Anterior cingulate cortex (tissue), 58 donors: ENCODE measurements at regions not wholly inside any gene's neighbourhood (a gene's known extent, or its start where the extent isn't known, plus 50 kb on each side); places are given as distances from the start of the nearest gene placed in this dataset.
"Not testable (repeated sequence)": the region's sequence is repeated elsewhere in the genome, so short reads cannot be mapped to it uniquely, and the experiment has no call there.

ENCODE experiments used
- DNase-seq, 58 donors: peaks; one replicate each; lab custom pipeline; 2025; lab: John Stamatoyannopoulos, UW

DNA sequence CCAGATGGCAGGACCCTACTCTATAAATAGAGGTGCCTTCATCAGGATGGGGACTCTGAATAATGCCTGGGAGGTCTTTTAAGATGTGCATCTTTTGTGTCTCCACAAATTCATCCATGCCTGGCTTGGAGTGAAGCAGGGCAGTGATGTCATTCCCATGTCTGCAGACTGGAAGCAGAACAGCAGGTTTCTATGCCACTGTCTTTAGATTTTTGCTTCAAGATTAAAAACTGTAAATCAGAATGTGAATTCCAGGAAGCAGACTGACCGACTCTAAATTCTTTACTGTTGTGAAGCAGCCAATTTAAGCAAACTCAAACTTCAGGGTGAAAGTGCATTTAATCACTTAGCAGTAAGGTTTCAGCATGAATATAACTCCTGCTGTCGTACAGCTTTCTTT lies 159.3 kb downstream of the SCG2 start:
- DNase-seq, result no peak

DNA sequence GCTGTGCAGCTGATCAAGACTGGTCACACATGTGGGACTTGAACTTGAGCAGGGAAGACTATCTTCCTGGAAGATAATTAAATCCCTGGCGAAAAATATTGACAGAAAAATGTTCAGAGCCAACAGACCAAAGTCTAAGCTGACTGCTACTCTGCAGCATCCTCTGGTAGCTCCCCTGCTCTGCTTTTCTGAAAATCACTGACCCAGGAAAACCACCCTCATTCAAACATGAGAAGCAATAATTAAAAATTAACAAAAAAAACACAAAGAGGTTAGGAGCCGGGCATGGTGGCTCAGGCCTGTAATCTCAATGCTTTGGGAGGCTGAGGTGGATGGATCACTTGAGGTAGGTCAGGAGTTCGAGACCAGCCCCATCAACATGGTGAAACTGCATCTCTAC lies 151.9 kb downstream of the SCG2 start:
- DNase-seq, result no peak

DNA sequence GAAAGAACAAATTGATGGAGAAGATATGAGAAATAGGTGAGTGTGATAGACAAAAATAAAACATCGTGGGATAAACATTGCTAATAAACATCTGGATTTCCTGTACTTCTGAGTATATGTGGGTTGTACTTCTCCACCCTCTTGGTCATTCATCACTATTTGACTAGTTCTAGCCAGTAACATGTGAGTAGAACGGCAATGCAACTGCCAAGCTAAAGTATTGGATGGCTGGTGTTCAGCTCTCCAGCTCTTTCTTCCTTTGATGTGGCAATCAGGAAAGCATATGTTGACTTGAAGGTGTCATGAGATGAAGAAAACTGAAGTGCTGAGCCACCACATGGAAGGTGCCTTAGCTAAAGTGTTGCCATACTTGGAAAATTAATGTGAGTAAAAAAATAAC lies 144.9 kb downstream of the SCG2 start:
- DNase-seq, result no peak

DNA sequence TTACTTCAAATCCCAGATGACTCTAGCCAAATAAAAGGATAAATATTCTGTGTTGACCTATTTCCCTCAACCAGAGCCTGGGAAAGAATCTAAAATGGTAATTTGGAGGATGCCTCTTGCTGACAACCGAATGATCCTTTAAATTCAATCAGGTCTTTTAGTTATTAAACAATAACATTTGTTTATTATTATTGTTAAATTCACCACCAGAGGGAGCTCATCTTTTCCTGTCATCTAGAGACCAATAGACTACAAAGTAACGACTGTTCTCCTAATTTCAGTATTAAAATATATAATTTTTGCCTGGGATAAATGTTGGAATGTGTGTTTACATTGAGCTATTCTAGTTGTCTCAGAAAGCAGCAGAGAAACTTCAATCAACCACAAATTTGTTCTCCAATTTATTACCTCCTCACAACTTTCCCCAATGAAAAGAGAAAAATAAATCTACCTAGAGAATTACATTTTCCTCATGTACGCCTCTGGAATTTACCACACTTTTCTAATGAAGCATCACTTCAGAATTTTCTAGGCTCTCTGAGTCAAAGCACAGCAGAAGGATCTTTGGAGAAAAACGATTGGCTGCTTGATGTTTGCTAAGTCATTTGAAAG lies 142.7 kb downstream of the SCG2 start:
- DNase-seq, result no peak

- DNase-seq, result no peak
Measured at GRCh38 chr2:223460209-223460608, 142.0 kb downstream of the SCG2 start.

- no peak for DNase-seq
Measured at GRCh38 chr2:223460774-223461211, 141.4 kb downstream of the SCG2 start.

- no peak for DNase-seq
Measured at GRCh38 chr2:223464071-223464470, 138.1 kb downstream of the SCG2 start.

DNA sequence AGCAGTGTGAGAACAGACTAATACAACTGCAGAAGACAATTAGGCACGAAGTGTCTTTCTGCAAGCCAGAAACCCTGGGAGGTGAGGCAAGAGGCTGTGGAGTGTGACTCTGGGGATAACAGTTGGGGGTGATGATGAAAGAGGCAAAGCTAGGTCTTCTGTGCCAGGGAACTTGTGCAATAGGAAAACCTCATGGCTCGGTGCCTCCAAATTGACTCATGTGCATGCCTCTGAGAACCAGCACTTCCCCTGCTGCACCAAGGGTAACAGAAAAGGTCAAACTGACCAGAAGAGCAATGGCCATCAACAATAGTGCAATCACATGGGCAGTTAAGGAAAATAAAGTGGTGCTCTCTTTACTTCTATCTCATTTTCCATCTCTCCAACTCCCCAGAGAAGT lies 136.4 kb downstream of the SCG2 start:
- DNase-seq, result peak in 8 of 58 donors; percentile 1 to 71 (median 14)

- no peak for DNase-seq
Measured at GRCh38 chr2:223467196-223467595, 135.0 kb downstream of the SCG2 start.

- no peak for DNase-seq
Measured at GRCh38 chr2:223469270-223470046, 132.7 kb downstream of the SCG2 start.

GRCh38 chr2:223470602-223471001 lies 131.6 kb downstream of the SCG2 start:
- DNase-seq, result no peak

GRCh38 chr2:223472771-223473170 lies 129.4 kb downstream of the SCG2 start:
- no peak for DNase-seq

DNA sequence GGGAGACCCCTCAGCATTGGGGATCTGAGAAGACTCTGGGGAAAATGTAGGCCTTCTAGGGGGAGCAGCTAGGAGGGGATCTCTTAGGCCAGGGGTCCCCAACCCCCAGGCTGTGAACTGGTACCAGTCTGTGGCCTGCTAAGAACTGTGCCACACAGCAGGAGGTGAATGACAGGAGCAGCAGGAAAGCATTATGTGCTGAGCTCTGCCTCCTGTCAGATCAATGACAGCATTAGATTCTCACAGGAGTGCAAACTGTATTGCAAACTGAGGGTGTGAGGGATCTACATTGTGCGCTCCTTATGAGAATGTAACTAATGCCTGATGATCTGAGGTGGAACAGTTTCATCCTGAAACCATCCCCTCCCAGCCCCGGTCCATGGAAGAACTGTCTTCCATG lies 127.3 kb downstream of the SCG2 start:
- DNase-seq, result no peak

DNA sequence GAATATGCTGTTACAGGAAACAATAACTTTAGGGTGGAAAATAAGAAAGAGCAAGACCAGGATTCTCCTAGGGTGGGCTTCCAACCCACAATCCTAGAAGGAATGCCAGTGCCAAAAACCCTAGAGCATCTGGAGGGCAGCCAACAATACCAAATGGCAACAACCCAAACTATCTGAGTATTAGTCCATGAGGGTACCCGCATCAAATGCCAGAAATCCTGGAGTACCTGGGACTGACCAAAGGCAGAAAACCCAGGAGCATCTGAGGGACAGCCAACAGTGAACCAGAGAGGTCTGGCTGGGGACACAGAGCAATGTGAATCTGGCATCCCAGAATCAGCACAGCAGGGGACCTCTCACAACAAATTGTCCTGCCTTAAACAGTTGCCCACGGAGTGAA lies 126.3 kb downstream of the SCG2 start:
- no peak for DNase-seq

DNA sequence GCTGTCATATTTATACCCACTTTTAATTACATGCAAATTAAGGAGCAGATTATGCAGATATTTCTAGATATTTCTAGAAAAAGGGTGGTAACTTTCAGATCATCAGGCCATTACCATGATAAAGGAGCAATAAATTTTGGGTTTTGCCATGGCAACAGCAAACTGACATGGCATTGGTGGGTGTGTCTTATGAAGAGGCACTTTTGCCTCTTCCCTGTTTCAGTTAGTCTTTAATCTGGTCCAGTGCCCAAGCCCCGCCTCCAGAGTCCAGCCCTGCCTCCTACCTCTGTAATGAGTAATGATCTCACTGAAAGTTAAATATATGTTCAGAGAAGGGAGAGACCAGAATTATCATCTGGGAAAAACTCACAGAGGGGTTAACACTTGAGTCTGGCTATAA lies 124.8 kb downstream of the SCG2 start:
- DNase-seq, result no peak

GRCh38 chr2:223481486-223481885 lies 120.7 kb downstream of the SCG2 start:
- no peak for DNase-seq

DNA sequence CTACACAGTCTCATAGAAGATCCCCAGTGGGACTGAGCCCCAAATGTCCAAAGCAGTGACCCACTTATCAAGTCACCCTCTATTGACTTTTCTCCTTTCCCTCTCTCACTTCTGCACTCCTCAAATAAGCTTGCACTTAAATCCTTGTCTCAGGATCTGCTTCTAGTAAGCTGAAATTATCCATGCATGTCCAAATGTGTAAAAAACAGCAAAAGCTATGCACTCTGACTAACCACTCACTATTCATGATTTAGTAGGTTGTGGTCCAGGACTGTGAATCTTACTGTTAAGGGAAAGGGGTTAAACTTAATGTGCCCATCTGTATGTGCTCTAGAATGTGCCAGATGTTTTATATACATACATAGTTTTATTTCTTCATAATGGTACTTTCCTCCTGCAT lies 115.4 kb downstream of the SCG2 start:
- no peak for DNase-seq

- DNase-seq, result no peak
Measured at GRCh38 chr2:223487214-223487846, 114.8 kb downstream of the SCG2 start.

- peak in 8 of 58 donors; percentile 2 to 18 (median 8) for DNase-seq
Measured at GRCh38 chr2:223488814-223489213, 113.3 kb downstream of the SCG2 start.

GRCh38 chr2:223494496-223494895 lies 107.7 kb downstream of the SCG2 start:
- no peak for DNase-seq

GRCh38 chr2:223494942-223495341 lies 107.2 kb downstream of the SCG2 start:
- DNase-seq, result no peak

DNA sequence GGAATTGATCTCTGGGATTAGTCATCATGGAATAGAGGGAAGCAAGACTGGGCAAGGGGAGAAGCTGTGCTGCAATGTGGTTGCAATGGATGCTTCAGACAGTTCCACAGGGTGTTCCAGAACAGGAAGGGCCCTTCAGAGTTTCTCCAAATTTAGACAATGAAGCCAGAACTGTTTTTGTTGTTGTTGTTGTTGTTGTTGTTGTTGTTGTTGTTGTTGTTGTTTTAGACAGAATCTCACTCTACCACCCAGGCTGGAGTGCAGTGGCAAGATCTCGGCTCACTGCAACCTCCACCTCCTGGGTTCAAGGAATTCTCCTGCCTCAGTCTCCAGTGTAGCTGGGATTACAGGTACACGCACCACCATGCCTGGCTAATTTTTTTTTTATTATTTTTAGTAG lies 105.3 kb downstream of the SCG2 start:
- not testable (repeated sequence) for DNase-seq
